HG03025 (cell line): ENCODE measurements at regions not wholly inside any gene's neighbourhood (a gene's known extent, or its start where the extent isn't known, plus 50 kb on each side); places are given as distances from the start of the nearest gene placed in this dataset.

ENCODE experiments used
- ATAC-seq: cut with Tn5 transposase; IDR thresholded peaks from one replicate; pipeline ENCODE4 v1.9.1; 2021; ENCODE audit warnings: mild to moderate bottlenecking, moderate library complexity; ENCODE audit not compliant: unreplicated experiment, low FRiP score

- no peak for ATAC-seq
These were observed 59.6 kb upstream of the AFDN start for GRCh38 chr6:167766986-167767714.

GRCh38 chr6:167767715-167768107 lies 59.0 kb upstream of the AFDN start:
- no peak for ATAC-seq

- ATAC-seq: no peak
These were observed 58.1 kb upstream of the AFDN start for GRCh38 chr6:167768471-167769215.

- no peak for ATAC-seq
These were observed 57.1 kb upstream of the AFDN start for GRCh38 chr6:167769408-167770190.

- ATAC-seq: no peak
These were observed 56.3 kb upstream of the AFDN start for GRCh38 chr6:167770291-167770955.

GRCh38 chr6:167774881-167775280 lies 51.8 kb upstream of the AFDN start:
- ATAC-seq: no peak

GRCh38 chr6:167776906-167777627 lies 49.6 kb upstream of the AFDN start:
- no peak for ATAC-seq
